ENCODE measurements at regions not wholly inside any gene's neighbourhood (a gene's known extent, or its start where the extent isn't known, plus 50 kb on each side); places are given as distances from the start of the nearest gene placed in this dataset.

DNA sequence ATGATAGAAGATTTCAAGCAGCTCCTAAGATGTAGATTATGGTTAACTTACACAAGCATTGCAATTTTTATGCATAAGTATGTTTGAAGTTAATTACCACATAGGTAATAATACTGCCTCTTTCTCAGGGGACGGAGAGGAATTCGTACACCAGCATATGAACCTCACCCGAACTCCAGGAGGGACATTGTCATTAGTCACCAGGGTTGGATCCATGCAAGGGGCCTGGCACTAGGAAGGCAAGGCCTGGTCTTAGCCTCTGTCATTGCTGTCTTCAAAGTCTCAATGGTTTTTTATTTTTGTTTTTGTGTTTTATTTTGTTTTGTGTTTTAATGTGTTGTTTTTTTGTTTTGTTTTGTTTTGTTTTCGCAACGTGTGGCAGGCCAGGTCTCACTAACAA is 145.6 kb upstream of the PPP2R2D start:
- no peak for DNase-seq (ENCODE audit: low spot score in 2 of 2)
- H3K9me3 ChIP-seq = no peaks in the 10 kb centered on the region
- TF ChIP-seq, protein P1, sequence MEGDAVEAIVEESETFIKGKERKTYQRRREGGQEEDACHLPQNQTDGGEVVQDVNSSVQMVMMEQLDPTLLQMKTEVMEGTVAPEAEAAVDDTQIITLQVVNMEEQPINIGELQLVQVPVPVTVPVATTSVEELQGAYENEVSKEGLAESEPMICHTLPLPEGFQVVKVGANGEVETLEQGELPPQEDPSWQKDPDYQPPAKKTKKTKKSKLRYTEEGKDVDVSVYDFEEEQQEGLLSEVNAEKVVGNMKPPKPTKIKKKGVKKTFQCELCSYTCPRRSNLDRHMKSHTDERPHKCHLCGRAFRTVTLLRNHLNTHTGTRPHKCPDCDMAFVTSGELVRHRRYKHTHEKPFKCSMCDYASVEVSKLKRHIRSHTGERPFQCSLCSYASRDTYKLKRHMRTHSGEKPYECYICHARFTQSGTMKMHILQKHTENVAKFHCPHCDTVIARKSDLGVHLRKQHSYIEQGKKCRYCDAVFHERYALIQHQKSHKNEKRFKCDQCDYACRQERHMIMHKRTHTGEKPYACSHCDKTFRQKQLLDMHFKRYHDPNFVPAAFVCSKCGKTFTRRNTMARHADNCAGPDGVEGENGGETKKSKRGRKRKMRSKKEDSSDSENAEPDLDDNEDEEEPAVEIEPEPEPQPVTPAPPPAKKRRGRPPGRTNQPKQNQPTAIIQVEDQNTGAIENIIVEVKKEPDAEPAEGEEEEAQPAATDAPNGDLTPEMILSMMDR (IDR thresholded peaks at IDR 0.05) = no peak
- no peak for TF ChIP-seq POLR2AphosphoS5 (IDR thresholded peaks at IDR 0.05)
- no peak for TF ChIP-seq POLR2A (IDR thresholded peaks at IDR 0.05)
- no peak for TF ChIP-seq EP300 (IDR thresholded peaks at IDR 0.05)
- H3K27me3 ChIP-seq = peaks cover 21% of the 10 kb centered on the region
- no peak overlapping the region for H3K27ac ChIP-seq
- H3K4me1 ChIP-seq = no peaks in the 10 kb centered on the region
- 85% methylated on average over 5 of the region's 5 CpGs for WGBS
- H3K4me3 ChIP-seq = no peak overlapping the region
- H3K36me3 ChIP-seq = no peaks in the 10 kb centered on the region

DNA sequence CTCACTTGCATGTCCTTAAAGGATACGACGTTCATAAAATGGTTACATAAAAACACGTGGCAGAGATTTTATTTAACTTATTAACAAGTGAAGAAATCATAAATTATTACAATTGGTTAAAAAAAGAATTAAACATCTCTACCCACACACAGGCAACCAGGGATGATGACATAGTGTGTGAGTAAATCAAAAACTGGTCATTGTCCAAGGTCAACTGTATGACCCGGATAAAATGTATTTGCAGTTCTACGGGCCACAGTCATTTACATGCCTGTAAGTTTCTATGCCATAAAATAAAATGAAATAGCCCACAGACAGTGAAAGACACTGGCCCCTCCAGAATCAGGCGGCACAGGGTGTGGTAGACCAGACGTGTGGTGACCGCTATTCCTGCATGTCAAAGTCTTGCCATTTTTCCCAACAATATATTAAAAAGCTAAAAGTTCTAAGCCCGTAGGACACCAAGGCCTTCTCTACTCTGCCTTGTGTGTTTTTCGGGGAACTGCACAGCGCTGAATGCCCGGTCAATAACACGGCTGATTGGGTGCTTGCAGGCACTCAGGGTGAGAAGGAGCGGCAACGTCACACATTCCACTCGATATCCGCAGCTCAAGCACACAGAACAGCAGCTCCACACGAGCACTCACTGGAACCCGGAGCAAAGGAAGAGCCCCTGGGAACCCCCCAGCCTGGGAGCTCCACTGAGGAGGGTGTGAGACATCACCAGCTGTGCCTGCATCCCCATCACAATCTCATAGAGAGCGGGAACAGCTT is 143.3 kb upstream of the PPP2R2D start:
- DNase-seq (ENCODE audit: low spot score in 2 of 2) = no peak
- TF ChIP-seq POLR2AphosphoS5 (IDR thresholded peaks at IDR 0.05) = no peak
- no peak for TF ChIP-seq POLR2A (IDR thresholded peaks at IDR 0.05)
- Histone ChIP-seq H3K4me3 (no peak overlapping the region), H3K36me3 (no peaks in the 10 kb centered on the region), H3K27me3 (peaks cover 2% of the 10 kb centered on the region), H3K27ac (no peak overlapping the region), H3K4me1 (no peaks in the 10 kb centered on the region), H3K9me3 (no peaks in the 10 kb centered on the region)
- WGBS = 82% methylated on average over 16 of the region's 20 CpGs

DNA sequence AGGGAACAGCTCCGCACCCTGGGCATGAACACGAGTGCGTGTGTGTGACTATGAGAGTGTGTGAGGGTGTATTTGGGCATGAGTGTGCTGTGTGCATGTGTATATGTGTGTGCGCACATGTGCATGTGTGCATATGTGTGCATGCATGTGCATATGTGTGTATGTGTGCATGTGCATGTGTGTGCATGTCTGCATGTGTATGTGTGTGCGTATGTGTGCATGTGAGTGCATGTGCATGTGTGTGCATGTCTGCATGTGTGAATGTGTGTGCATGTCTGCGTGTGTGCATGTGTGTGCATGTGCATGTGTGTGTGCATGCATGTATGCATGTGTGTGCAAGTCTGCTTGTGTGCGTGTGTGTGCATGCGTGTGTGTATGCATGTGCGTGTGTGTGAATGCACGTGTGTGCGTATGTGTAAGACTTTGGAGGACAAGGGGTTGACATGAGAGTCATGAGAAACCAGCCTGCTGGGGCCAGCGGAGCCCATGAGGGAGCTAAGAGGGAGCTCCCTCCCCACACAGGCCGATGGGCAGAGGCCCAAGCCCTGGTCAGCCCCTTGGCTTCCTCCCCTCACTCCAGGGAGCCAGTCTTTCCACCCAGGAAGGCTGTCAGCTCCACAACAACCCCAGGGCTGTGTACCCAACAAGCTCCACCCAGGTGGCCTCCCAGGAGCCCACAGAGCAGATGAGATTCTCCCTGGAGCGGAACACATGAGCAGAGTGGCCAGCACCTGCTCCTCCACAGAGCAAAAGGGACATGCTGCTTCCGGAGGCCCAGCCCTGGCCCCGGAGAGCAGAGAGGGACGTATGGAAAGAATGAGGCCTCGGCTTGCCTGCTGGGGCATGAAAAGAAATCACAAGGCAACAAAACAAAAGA is 142.5 kb upstream of the PPP2R2D start:
- Histone ChIP-seq H3K36me3 (no peaks in the 10 kb centered on the region), H3K4me3 (no peak overlapping the region), H3K27ac (no peak overlapping the region), H3K9me3 (no peaks in the 10 kb centered on the region), H3K27me3 (peaks cover 9% of the 10 kb centered on the region), H3K4me1 (no peaks in the 10 kb centered on the region)
- DNase-seq (ENCODE audit: low spot score in 2 of 2) = no peak
- no peak for TF ChIP-seq POLR2AphosphoS5 (IDR thresholded peaks at IDR 0.05)
- TF ChIP-seq, protein P1 (IDR thresholded peaks at IDR 0.05) = no peak
- no peak for TF ChIP-seq EP300 (IDR thresholded peaks at IDR 0.05)
- TF ChIP-seq POLR2A (IDR thresholded peaks at IDR 0.05) = no peak
- 76% methylated on average over 16 of the region's 18 CpGs for WGBS

DNA sequence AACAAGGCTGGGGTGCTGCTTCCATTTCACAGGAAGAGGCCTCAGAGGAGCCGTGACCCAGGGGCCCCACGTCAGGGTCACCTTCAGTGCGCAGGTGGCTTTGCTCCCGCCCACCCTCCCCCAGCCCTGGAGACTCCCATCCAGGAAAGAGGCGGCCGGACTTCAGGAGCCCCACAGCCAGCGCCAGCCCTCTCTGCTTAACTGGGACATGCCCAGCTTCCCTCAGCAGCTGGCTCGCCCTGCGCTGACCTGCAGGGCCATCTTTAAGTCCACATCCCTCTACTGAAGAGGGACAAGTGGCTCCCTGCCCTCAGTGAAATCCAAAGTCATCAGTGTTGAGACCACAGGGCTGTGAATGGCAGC is 141.9 kb upstream of the PPP2R2D start:
- Histone ChIP-seq H3K36me3 (no peaks in the 10 kb centered on the region), H3K4me3 (no peak overlapping the region), H3K27ac (no peak overlapping the region), H3K4me1 (no peaks in the 10 kb centered on the region), H3K9me3 (no peaks in the 10 kb centered on the region), H3K27me3 (peaks cover 10% of the 10 kb centered on the region)
- DNase-seq (ENCODE audit: low spot score in 2 of 2) = no peak
- TF ChIP-seq EP300 (IDR thresholded peaks at IDR 0.05) = no peak
- TF ChIP-seq, protein P1 (IDR thresholded peaks at IDR 0.05) = no peak
- no peak for TF ChIP-seq POLR2AphosphoS5 (IDR thresholded peaks at IDR 0.05)
- no peak for TF ChIP-seq POLR2A (IDR thresholded peaks at IDR 0.05)
- 72% methylated on average over 9 of the region's 9 CpGs for WGBS

DNA sequence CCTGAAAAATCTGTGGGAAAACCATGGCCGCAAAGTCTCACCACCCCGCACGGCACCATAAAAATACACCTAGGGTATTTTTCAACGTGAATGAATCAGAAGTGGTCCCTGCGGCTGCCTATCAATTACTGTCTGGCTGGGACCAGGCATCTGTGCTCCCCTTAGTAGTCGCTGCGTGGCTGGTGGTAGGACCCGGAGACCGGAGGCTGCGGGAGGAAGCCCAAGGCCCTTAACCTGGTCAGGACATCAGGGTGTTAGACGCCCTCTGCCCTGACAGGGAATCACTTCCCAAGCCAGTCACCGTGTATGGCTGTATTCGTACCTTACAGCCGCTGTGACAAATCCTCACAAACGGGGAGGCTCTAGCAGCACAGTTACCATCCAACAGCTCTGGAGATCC is 141.5 kb upstream of the PPP2R2D start:
- Histone ChIP-seq H3K9me3 (no peaks in the 10 kb centered on the region), H3K27me3 (peaks cover 12% of the 10 kb centered on the region), H3K27ac (no peak overlapping the region), H3K4me3 (no peak overlapping the region), H3K36me3 (no peaks in the 10 kb centered on the region), H3K4me1 (no peaks in the 10 kb centered on the region)
- no peak for TF ChIP-seq EP300 (IDR thresholded peaks at IDR 0.05)
- no peak for TF ChIP-seq POLR2A (IDR thresholded peaks at IDR 0.05)
- TF ChIP-seq, protein P1 (IDR thresholded peaks at IDR 0.05) = no peak
- no peak for TF ChIP-seq POLR2AphosphoS5 (IDR thresholded peaks at IDR 0.05)
- DNase-seq (ENCODE audit: low spot score in 2 of 2) = no peak
- WGBS = 94% methylated on average over 15 of the region's 15 CpGs

All from suprapubic skin (tissue), 4 donors.